Nephron progenitor cell (in vitro differentiated cells): ENCODE measurements at regions not wholly inside any gene's neighbourhood (a gene's known extent, or its start where the extent isn't known, plus 50 kb on each side); places are given as distances from the start of the nearest gene placed in this dataset.

Source experiments
- DNase-seq: peaks from one replicate; pipeline ENCODE4 v3.0.0; 2021
- H3K27ac Mint-ChIP-seq: 2 replicates; pipeline ENCODE4 v1.8.0; 2021; ENCODE audit warnings: mild to moderate bottlenecking, moderate library complexity, mixed read lengths
- H3K27me3 Mint-ChIP-seq: 2 replicates; pipeline ENCODE4 v1.8.0; 2021; ENCODE audit warnings: mild to moderate bottlenecking, low read depth, mixed read lengths; ENCODE audit not compliant: poor library complexity
- H3K36me3 Mint-ChIP-seq: 2 replicates; pipeline ENCODE4 v1.8.0; 2021; ENCODE audit warnings: low read depth, mixed read lengths
- H3K4me1 Mint-ChIP-seq: 2 replicates; pipeline ENCODE4 v1.8.0; 2021; ENCODE audit warnings: mixed read lengths
- H3K4me3 Mint-ChIP-seq: 2 replicates; pipeline ENCODE4 v1.8.0; 2021; ENCODE audit warnings: mild to moderate bottlenecking, moderate library complexity, mixed read lengths
- H3K9me3 Mint-ChIP-seq: 2 replicates; pipeline ENCODE4 v1.8.0; 2021; ENCODE audit warnings: mild to moderate bottlenecking, moderate library complexity, mixed read lengths
- CTCF ChIP-seq: fragments of 200-600 bp; sonication (generic); IDR thresholded peaks from 2 replicates; pipeline ENCODE4 v1.5.0; 2021; ENCODE audit warnings: antibody characterized with exemption

- Mint-ChIP-seq H3K9me3 (peaks cover 38% of the 10 kb centered on the region), H3K27me3 (no peaks in the 10 kb centered on the region), H3K36me3 (no peaks in the 10 kb centered on the region), H3K4me3 (no peak overlapping the region), H3K4me1 (peaks cover 37% of the 10 kb centered on the region), H3K27ac (peak overlapping the region; percentile 15)
- peak; percentile 6 for DNase-seq
- no peak for TF ChIP-seq CTCF
These were observed 98.5 kb upstream of the MME start for GRCh38 chr3:154981664-154982063.

- Mint-ChIP-seq H3K9me3 (peaks cover 34% of the 10 kb centered on the region), H3K27me3 (no peaks in the 10 kb centered on the region), H3K36me3 (no peaks in the 10 kb centered on the region), H3K27ac (peak overlapping the region; percentile 15), H3K4me3 (no peak overlapping the region), H3K4me1 (peaks cover 37% of the 10 kb centered on the region)
- DNase-seq: no peak
- TF ChIP-seq CTCF: no peak
These were observed 98.9 kb upstream of the MME start for GRCh38 chr3:154981201-154981600.

GRCh38 chr3:154979331-154979730 lies 100.8 kb upstream of the MME start:
- no peak for TF ChIP-seq CTCF
- Mint-ChIP-seq H3K36me3 (no peaks in the 10 kb centered on the region), H3K4me3 (no peak overlapping the region), H3K9me3 (peaks cover 21% of the 10 kb centered on the region), H3K27ac (no peak overlapping the region), H3K4me1 (peaks cover 37% of the 10 kb centered on the region), H3K27me3 (peaks cover 2% of the 10 kb centered on the region)
- no peak for DNase-seq

- TF ChIP-seq CTCF: no peak
- H3K36me3 Mint-ChIP-seq: no peaks in the 10 kb centered on the region
- no peak overlapping the region for H3K4me3 Mint-ChIP-seq
- peaks cover 22% of the 10 kb centered on the region for H3K4me1 Mint-ChIP-seq
- peaks cover 2% of the 10 kb centered on the region for H3K27me3 Mint-ChIP-seq
- peaks cover 21% of the 10 kb centered on the region for H3K9me3 Mint-ChIP-seq
- DNase-seq: no peak
- no peak overlapping the region for H3K27ac Mint-ChIP-seq
These were observed 102.5 kb upstream of the MME start for GRCh38 chr3:154977666-154978065.

- Mint-ChIP-seq H3K27me3 (peaks cover 2% of the 10 kb centered on the region), H3K27ac (no peak overlapping the region), H3K4me1 (peaks cover 17% of the 10 kb centered on the region), H3K36me3 (no peaks in the 10 kb centered on the region), H3K4me3 (no peak overlapping the region), H3K9me3 (peaks cover 21% of the 10 kb centered on the region)
- DNase-seq: no peak
- TF ChIP-seq CTCF: no peak
These were observed 103.8 kb upstream of the MME start for GRCh38 chr3:154976072-154976983.

- H3K27me3 Mint-ChIP-seq: peaks cover 2% of the 10 kb centered on the region
These were observed 106.3 kb upstream of the MME start for GRCh38 chr3:154973851-154974250.

More at GRCh38 chr3:154973851-154974250, 106.3 kb upstream of the MME start:
- peaks cover 8% of the 10 kb centered on the region for H3K4me1 Mint-ChIP-seq
- TF ChIP-seq CTCF: no peak
- H3K4me3 Mint-ChIP-seq: no peak overlapping the region
- H3K9me3 Mint-ChIP-seq: peaks cover 9% of the 10 kb centered on the region
- no peaks in the 10 kb centered on the region for H3K36me3 Mint-ChIP-seq
- DNase-seq: no peak
- no peak overlapping the region for H3K27ac Mint-ChIP-seq
